NT2/D1 (cell line): ENCODE measurements at regions not wholly inside any gene's neighbourhood (a gene's known extent, or its start where the extent isn't known, plus 50 kb on each side); places are given as distances from the start of the nearest gene placed in this dataset.

Experiments
- SUZ12 ChIP-seq: IDR thresholded peaks from 2 replicates; pipeline ENCODE4 v1.6.1; 2011; ENCODE audit not compliant: insufficient read length, insufficient read depth; ENCODE audit errors: extremely low read depth
- YY1 ChIP-seq: IDR thresholded peaks from 2 replicates; pipeline ENCODE4 v1.6.1; 2011; ENCODE audit not compliant: insufficient read length, insufficient read depth
- ZNF274 ChIP-seq: IDR thresholded peaks from 2 replicates; pipeline ENCODE4 v1.6.1; 2011; ENCODE audit warnings: mild to moderate bottlenecking, low read depth, low read length

- TF ChIP-seq ZNF274 (no peak), SUZ12 (no peak), YY1 (no peak)
Measured at GRCh38 chr12:9325471-9325870, 117.3 kb upstream of the PZP start.
